HG03469 (cell line): ENCODE measurements at regions not wholly inside any gene's neighbourhood (a gene's known extent, or its start where the extent isn't known, plus 50 kb on each side); places are given as distances from the start of the nearest gene placed in this dataset.
A peak's percentile ranks its signal among the peaks of the same experiment; 100 is the strongest.
"Not testable (repeated sequence)": the region's sequence is repeated elsewhere in the genome, so short reads cannot be mapped to it uniquely, and the experiment has no call there.

Source experiments
- ATAC-seq: cut with Tn5 transposase; IDR thresholded peaks from one replicate; pipeline ENCODE4 v1.9.1; 2021; ENCODE audit warnings: mild to moderate bottlenecking, moderate library complexity, moderate number of reproducible peaks; ENCODE audit not compliant: unreplicated experiment

DNA sequence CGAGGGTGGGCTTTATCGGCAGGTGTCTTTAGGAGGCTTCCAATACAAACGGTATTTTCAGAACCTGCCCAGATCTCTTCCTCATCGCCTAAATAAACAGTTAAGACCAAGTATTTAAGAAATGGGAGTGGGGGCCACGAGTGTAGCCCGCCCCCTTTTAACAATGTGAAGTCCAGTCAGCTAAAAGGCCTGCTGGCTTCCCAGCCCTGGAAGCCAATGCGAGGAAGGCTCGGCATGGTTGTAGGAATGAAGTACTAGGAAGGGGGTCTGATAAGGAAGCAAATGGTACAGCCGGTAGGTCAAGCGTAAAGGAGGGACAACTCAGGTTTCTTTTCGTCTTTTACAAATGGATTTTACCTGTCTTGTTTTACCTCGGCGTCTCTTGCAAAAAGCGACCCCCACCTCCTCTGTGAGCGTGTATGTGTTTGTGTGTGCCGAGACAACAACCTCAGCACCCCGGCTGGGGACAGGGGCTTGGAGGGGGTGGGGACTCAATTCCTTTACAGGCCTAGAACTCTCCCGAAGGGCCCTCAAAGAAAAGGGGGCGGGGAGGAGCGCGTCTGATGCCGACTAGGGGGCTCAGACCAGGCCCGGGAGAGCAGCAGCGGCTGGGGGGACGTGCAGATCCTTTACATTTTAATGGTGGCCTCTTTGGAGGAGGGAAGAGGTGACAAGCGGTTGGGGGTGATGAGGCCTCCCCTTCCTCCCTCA is 147.6 kb downstream of the GPR85 start:
- ATAC-seq: no peak

DNA sequence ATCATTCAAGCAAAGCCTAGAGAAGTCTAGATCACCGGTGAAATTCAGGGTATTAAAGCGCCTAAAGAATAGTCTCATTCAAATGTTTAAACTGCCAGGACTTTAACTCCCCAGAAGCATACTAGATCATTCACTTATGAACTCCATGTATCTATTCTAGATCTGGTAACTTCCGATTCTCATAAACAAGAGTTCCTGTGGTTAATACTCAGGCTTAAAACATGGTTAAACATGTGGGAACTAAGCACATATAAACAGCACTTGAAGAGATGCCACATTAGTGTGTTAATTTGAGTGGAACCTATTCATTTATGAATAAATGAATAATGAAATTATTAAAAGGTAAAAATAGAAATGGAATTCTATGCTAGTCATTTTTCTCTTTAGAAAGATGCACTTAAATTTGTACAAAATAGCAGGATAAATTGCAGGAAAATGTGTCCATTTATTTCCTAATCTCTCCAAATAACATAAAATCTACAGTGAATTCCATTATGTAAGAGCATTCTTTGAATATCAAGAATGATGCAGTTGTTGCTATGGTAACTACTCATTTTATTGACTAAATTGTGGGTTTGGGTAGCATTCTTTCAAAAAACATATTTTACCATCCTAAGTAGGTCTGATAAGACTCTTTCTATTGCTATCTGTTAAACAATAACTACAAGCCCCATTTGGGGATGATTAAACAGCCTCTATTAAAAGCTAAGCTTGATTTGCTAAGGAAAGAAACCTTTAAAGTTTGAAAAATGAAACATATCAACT is 147.6 kb upstream of the TMEM168 start:
- no peak for ATAC-seq

DNA sequence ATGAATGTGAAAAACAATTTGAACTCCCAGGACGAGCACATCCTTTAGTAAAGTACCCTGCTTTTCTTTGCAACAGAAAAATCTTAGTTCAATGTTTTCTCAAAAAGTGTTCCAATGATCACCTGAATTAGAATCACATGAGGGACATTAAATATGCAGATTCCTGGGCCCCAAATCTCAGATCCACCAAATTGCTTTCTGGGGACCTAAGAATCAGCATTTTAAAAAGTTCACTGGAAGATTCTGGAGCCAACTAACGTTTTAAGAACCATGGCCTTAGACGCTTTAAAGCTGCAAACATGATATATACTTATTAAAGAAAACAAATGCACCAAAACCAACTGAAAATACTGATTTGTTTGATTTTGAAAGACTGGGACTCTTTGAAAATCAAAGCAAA is 143.4 kb upstream of the TMEM168 start:
- no peak for ATAC-seq

DNA sequence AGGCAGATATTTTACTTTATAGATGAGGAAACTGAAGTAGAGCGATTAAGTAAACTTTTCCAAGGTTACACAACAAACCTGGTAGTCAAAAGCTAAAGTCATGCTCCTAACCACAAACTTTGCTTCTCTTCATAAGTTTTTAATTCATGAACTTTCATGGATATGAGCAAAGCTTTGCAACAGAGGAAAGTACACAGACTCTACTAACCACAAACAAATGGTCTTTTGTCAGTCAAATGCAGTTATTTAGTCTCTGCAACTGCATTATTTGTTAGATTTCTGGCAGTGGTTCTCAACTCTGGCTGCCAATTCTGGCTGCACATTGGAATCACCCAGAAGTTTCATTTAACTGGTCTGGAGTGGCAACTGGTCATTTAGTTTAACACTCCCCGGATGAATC is 140.6 kb upstream of the TMEM168 start:
- no peak for ATAC-seq

DNA sequence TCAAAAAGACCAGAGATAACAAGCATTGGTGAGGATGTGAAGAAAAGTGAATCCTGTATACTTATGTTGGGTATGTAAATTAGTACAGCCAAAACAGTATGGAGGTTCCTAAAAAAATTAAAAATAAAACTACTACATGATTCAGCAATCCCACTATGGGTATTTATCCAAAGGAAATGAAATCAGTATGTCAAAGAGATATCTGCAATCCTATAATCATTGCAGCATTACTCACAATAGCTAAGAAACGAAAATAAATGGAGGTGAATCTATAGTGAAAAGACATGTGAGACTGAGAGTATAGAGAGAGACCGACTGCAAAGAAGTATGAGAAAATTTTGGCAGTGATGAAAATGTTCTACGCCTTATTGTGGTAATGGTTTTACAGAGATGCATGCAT is 139.2 kb upstream of the TMEM168 start:
- ATAC-seq: no peak

DNA sequence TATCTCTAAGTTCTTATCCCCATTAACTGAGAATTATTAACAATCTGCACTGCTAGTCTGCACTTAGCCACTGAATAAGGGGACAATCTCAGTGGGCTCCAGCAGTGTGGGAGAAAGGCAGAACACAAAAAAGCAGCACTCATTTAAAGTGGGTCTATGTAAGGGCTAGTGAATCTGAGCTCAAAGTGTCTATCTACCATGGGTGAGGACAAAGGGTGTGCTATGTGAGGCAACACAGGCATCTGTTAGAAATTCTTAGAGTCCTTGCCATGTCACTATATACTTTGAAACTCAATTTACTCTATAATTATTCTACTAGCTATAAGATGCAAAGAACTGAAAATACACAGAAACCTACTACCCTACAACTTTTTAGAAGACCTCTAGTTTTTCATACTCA is 135.8 kb upstream of the TMEM168 start:
- no peak for ATAC-seq

DNA sequence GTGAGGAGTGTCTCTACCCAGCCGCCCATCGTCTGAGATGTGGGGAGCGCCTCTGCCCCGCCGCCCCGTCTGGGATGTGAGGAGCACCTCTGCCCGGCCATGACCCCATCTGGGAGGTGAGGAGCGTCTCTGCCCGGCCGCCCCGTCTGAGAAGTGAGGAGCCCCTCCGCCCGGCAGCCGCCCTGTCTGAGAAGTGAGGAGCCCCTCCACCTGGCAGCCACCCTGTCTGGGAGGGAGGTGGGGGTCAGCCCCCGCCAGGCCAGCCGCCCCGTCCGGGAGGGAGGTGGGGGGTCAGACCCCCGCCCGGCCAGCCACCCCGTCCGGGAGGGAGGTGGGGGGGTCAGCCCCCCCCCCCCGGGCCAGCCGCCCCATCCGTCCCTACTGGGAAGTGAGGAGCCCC is 132.4 kb upstream of the TMEM168 start:
- not testable (repeated sequence) for ATAC-seq

DNA sequence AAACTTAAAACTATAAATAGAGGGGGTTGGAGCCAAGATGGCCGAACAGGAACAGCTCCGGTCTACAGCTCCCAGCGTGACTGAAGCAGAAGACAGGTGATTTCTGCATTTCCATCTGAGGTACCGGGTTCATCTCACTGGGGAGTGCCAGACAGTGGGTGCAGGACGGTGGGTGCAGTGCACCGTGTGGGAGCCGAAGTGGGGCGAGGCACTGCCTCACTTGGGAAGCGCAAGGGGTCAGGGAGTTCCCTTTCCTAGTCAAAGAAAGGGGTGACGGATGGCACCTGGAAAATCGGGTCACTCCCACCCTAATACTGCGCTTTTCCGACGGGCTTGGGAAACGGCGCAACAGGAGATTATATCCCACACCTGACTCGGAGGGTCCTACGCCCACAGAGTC is 126.2 kb upstream of the TMEM168 start:
- ATAC-seq: not testable (repeated sequence)

DNA sequence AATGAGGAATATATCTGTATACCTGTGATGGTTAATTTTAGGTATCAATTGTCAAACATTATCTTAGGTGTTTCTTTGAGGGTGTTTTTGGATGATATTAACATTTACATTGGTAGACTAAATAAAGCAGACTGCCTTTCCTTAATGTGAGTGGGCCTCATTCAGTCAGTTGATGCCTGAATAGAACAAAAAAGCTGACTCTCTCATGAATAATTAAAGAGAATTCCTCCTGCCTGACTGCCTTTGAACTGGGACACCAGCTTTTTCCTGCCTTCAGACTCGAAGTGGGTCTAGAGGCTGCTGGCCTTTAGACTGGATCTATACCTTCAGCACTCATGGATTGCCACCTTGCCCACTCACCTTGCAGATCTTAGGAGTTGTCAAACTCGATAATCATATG is 117.9 kb upstream of the TMEM168 start:
- no peak for ATAC-seq

DNA sequence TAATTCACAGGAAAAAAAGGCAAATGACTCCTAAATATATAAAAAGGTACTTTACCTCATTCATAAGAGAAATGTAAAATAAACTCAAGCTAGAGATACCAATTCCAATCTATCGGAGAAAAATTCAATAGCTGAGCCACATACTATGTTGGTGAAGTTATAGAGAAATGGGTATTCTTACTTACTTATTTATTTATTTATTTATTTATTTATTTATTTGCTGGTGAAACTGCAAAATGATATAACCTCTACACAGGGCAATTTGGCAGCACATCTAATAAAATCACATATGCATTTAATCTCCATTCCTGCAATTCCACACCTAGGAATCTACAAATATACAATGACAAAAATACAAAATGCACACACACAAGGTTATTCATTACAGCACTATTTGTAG is 117.5 kb upstream of the TMEM168 start:
- no peak for ATAC-seq

DNA sequence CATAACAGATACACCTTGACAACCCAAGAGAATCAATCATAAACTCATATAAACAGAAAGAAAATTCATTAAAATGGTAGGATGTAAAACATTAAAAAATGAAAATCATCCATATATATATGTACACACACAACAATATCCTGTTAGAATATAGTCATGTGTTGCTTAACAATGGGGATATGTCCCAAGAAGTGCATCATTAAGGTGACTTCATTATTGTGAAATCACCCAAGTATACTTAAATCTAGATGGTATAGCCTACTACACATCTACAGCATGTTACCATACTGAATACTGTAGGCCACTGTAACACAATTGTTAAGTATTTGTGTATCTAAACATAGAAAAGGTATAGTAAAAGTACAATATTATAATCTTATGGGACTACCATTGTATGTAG is 115.8 kb upstream of the TMEM168 start:
- ATAC-seq: no peak

DNA sequence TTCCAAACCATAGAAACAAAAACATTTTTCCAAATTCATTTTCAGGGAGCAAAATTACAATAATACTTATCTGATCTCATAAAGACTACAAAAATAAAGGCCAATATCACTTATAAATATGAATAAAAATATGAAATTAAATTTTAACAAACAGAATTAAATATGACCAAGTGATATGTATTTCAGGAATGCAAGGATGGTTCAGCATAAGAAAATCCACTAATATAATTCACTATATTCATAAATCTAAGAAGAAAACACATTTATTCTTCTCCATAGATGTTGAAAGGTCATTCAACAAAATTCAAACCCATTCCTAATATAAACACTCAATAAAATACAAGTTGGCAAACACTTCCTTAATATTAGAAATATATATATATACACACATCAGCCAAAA is 115.2 kb upstream of the TMEM168 start:
- no peak for ATAC-seq

DNA sequence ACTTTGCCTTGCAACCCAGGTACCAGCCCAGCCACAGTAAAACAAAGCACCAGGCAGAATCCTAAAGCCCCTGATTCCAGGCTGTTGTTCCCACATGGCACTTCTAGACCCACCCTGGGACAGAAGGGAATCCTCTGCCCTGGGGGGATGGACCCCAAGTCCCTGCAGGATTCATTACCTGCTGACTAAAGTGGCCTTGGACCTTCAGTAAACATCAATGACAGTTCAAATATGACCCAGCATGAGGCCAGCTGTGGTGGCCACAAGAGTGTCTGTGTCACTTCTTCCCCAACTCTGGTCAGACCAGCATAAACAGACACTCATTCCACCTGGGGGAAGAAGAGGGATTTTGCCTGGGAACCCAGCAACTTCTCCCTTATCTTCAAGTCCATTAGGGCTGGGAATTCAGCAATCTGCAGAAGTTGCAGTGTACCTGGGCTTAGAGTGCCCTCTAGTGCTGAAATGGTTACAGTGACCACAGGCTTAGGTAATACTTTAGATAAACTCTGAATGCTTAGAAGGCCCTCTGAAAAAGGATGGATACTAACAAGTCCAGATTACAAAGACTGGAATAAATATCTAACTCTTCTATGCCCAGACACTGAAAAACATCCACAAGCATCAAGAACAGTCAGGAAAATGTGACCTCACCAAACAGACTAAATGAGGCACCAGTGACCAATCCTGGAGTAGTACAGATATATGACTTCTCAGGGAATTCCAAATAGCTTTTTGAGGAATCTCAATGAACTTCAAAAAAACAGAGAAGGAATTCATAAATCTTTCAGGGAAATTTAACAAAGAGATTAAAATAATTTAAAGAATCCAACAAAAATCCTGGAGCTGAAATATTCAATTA is 108.5 kb upstream of the TMEM168 start:
- ATAC-seq: peak; percentile 67

DNA sequence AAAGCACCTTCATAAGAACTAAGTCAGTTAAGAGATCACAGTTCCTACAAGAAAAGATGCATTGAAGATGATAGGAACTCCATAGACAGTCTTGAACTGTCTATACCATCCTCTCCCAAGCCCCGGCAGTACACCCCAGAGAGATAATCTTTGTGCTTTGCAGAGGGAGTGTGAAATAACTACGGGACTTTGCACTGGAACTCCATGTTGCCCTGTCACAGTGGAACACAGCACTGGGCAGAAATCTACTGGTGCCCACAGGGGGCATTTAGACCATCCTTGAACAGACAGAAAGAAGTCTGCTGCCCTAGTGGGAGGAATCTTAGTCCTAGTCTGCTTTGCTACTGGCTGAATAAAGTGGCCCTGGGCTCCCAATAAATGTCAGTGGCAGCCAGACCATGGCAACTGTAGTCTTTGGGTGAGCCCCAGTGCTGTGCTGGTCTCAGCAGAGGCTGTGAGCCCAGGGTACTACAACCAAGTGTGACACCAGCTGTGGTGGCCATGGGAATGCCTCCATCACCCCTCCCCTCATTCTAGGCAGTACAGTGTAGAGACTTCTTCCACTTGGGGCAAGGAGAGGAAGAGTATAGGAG is 107.7 kb upstream of the TMEM168 start:
- ATAC-seq: no peak

DNA sequence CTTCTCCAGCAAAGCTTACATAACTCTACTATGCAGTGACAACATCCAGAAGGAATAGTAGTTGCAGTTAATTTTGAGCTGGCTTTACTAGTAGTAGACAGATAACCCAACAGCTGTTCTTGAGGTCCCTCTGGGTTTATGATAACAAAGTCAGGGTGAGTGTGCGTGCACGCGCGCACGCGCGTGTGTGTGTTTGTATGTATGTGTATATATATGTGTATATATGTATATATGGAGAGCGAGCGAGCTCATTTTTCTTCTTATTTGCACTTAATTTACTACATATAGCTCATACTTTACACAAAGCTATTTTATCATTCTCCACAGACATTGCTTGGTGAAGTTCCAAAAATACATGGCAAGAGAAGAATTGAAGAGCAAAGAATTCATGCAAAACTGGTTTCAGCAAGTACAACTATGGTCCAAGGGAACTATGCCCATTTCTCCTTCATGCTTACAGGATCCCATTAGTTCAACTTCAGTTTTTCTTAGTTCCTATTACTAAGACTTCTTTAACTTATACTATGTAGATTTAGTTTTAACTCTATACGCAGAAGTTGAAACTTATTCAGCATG is 105.9 kb upstream of the TMEM168 start:
- no peak for ATAC-seq

DNA sequence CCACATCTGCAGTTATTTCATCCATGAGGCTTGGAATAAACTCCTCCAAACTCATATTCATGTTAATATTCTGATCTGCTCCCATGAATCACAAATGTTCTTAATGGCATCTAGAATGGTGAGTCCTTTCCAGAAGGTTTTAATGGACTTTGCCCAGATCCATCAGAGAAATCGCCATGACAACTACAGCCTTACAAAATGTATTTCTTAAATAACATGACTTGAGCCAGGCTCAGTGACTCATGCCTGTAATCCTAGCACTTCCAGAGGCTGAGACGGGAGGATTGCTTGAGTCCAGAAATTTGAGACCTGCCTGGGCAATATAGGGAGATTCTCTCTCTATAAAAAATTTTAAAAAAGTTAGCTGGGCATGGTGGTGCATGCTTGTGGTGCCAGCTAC is 102.1 kb upstream of the TMEM168 start:
- no peak for ATAC-seq

DNA sequence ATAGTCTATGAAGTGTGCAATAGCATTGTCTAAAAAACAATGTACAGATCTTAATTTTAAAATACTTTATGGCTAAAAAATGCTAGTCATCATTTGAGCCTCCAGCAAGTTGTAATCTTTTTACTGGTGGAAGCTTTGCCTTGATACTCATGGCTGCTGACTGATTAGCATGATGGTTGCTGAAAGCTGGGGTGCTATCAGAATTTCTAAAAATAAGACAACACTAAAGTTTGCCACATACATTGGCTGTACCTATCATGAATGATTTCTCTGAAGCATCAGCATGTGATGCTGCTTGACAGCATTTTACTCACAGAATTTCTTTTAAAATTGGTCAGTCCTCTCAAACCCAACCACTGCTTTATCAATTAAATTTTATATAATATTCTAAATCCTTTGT is 101.5 kb upstream of the TMEM168 start:
- ATAC-seq: no peak

DNA sequence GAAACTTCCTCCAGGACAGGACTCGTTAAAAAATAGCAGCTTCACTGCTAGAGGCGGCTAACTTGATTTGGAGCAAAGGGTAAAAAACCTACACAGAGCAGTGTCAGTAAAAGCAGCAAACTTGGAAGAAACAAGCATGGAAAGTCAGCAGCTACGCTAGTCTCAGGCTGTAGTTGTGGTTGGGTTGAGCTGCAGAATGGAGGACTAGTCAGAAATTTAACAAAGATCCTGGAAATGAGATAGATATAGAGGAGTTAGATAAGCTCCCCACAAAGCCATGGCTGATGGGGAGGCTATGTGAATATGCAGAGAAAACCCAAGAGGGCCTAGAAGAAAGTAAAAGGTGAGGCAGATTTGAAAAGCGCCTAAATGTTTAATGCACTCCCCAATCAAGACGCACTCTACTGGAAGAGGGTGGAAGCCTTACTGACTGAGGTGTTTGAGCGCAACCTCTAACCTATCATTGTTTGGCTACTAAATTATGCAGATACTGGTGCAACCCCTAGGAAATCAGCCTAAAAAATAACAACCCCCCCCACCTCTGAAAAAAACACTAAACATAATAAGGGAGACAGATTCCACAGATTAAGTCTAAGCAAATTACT is 99.7 kb upstream of the TMEM168 start:
- no peak for ATAC-seq

DNA sequence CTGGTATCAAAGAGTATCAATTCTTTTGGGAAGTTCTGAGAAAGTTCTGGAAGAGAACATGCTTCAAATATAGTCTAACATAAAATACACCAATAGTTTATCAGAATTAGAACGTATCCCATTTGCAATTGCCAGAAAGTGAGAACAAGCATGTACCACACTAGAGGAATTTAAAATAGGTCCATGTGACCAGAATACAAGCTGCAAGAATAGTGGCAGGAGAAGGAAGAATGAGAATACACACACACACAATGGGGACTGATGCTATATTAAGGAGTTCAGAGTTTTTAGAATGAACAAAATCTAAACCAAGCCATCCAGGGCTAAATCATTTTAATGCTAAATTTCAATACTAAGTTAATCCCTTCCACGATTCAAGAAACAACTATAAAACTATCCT is 99.1 kb upstream of the TMEM168 start:
- no peak for ATAC-seq

DNA sequence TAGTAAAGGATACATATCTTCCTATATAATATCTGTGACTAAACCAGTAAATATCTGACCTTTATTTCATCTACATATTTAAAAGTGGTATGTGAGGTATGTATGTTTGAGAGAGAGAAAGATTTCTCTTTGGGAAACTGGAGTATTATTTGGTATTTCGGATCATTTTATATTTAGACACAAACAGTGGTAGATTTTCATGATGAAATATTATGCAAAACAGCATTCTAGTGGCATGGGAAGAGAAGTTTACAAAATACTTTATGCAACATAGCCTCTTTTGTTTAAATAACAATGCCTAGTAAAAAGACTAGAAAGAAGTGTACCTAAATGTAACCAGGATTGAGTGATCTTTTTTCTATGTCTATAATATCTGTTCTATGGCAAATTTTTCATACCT is 98.6 kb upstream of the TMEM168 start:
- ATAC-seq: no peak

DNA sequence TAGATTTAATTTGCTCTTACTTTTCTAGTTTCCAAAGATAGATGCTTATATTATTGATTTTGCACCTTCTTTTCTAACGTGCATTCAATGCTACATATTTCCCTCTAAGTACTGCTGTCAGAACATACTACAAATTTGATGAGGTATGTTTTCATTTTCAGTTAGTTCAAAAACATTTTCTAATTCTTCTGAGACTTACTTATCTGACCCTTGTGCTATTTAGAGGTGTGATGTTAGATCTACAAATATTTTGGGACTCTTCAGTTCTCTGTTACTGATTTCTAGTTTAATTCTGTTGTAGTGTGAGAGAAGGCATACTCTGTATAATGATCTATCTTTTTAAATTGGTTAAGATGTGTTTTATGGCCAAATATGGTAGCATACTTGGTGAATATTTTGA is 97.8 kb upstream of the TMEM168 start:
- no peak for ATAC-seq
